ENCODE measurements at regions not wholly inside any gene's neighbourhood (a gene's known extent, or its start where the extent isn't known, plus 50 kb on each side); places are given as distances from the start of the nearest gene placed in this dataset.
A peak's percentile ranks its signal among the peaks of the same experiment; 100 is the strongest.

GRCh38 chr10:28798964-28799363, 121.6 kb downstream of the BAMBI start:
- Histone ChIP-seq H3K27ac (ENCODE audit: low read length) (no peak overlapping the region), H3K4me3 (ENCODE audit: low read length in 2 of 2) (no peak overlapping the region), H3K36me3 (ENCODE audit: control insufficient read depth in 2 of 2, insufficient read depth in 2 of 2, low read length in 2 of 2) (no peaks in the 10 kb centered on the region), H3K4me1 (ENCODE audit: control insufficient read depth, insufficient read depth, low read length) (peaks cover 3% of the 10 kb centered on the region), H3K9me3 (ENCODE audit: control insufficient read depth in 2 of 2, low read length in 2 of 2) (no peaks in the 10 kb centered on the region), H3K27me3 (ENCODE audit: control insufficient read depth in 1 of 2, insufficient read depth in 2 of 2, low read length in 2 of 2) (no peaks in the 10 kb centered on the region), H3K9ac (ENCODE audit: low read length in 2 of 2) (no peak overlapping the region)

- Histone ChIP-seq H3K27me3 (ENCODE audit: control insufficient read depth in 1 of 2, insufficient read depth in 2 of 2, low read length in 2 of 2) (no peaks in the 10 kb centered on the region), H3K36me3 (ENCODE audit: control insufficient read depth in 2 of 2, insufficient read depth in 2 of 2, low read length in 2 of 2) (no peaks in the 10 kb centered on the region), H3K9me3 (ENCODE audit: control insufficient read depth in 2 of 2, low read length in 2 of 2) (no peaks in the 10 kb centered on the region), H3K9ac (ENCODE audit: low read length in 2 of 2) (no peak overlapping the region), H3K4me1 (ENCODE audit: control insufficient read depth, insufficient read depth, low read length) (peaks cover 3% of the 10 kb centered on the region), H3K27ac (ENCODE audit: low read length) (no peak overlapping the region), H3K4me3 (ENCODE audit: low read length in 2 of 2) (no peak overlapping the region)
Observed at GRCh38 chr10:28800144-28800543, 122.8 kb downstream of the BAMBI start.

- Histone ChIP-seq H3K9me3 (ENCODE audit: control insufficient read depth in 2 of 2, low read length in 2 of 2) (no peaks in the 10 kb centered on the region), H3K4me1 (ENCODE audit: control insufficient read depth, insufficient read depth, low read length) (peaks cover 7% of the 10 kb centered on the region), H3K4me3 (ENCODE audit: low read length in 2 of 2) (no peak overlapping the region), H3K36me3 (ENCODE audit: control insufficient read depth in 2 of 2, insufficient read depth in 2 of 2, low read length in 2 of 2) (no peaks in the 10 kb centered on the region), H3K27ac (ENCODE audit: low read length) (no peak overlapping the region), H3K27me3 (ENCODE audit: control insufficient read depth in 1 of 2, insufficient read depth in 2 of 2, low read length in 2 of 2) (no peaks in the 10 kb centered on the region), H3K9ac (ENCODE audit: low read length in 2 of 2) (no peak overlapping the region)
Observed at GRCh38 chr10:28801247-28801646, 123.9 kb downstream of the BAMBI start.

GRCh38 chr10:28801869-28802268, 124.5 kb downstream of the BAMBI start:
- Histone ChIP-seq H3K27ac (ENCODE audit: low read length) (no peak overlapping the region), H3K9me3 (ENCODE audit: control insufficient read depth in 2 of 2, low read length in 2 of 2) (no peaks in the 10 kb centered on the region), H3K27me3 (ENCODE audit: control insufficient read depth in 1 of 2, insufficient read depth in 2 of 2, low read length in 2 of 2) (no peaks in the 10 kb centered on the region), H3K36me3 (ENCODE audit: control insufficient read depth in 2 of 2, insufficient read depth in 2 of 2, low read length in 2 of 2) (no peaks in the 10 kb centered on the region), H3K9ac (ENCODE audit: low read length in 2 of 2) (no peak overlapping the region), H3K4me3 (ENCODE audit: low read length in 2 of 2) (no peak overlapping the region), H3K4me1 (ENCODE audit: control insufficient read depth, insufficient read depth, low read length) (peaks cover 11% of the 10 kb centered on the region)

- Histone ChIP-seq H3K9ac (ENCODE audit: low read length in 2 of 2) (no peak overlapping the region), H3K4me3 (ENCODE audit: low read length in 2 of 2) (no peak overlapping the region), H3K4me1 (ENCODE audit: control insufficient read depth, insufficient read depth, low read length) (peaks cover 15% of the 10 kb centered on the region), H3K36me3 (ENCODE audit: control insufficient read depth in 2 of 2, insufficient read depth in 2 of 2, low read length in 2 of 2) (no peaks in the 10 kb centered on the region), H3K27me3 (ENCODE audit: control insufficient read depth in 1 of 2, insufficient read depth in 2 of 2, low read length in 2 of 2) (no peaks in the 10 kb centered on the region), H3K27ac (ENCODE audit: low read length) (no peak overlapping the region), H3K9me3 (ENCODE audit: control insufficient read depth in 2 of 2, low read length in 2 of 2) (no peaks in the 10 kb centered on the region)
Observed at GRCh38 chr10:28805390-28805789, 128.1 kb downstream of the BAMBI start.

DNA sequence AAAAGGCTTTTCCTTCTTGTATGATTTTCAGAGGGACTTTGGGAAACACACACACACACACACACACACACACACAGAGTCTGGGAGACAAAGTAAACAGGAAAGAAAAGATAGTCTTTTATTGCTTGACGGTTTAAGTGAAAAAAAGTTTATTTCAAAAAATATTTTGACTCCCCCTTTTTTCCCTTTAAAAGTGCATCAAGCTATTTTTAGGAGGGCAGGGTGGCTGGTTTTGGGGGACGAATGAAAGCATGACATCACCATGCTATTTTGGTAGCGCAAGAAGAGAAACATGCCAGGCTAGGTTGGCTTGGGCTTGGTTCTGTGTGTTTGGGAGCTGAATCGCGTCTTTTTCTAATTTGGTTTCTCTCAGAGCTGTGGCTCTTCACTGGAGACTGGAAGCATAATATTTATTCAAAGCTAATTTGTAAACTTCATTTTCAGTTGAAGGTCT, 129.2 kb downstream of the BAMBI start:
- Histone ChIP-seq H3K27me3 (ENCODE audit: control insufficient read depth in 1 of 2, insufficient read depth in 2 of 2, low read length in 2 of 2) (no peaks in the 10 kb centered on the region), H3K9ac (ENCODE audit: low read length in 2 of 2) (peak overlapping the region in 1 of 2 donors; percentile 6), H3K4me3 (ENCODE audit: low read length in 2 of 2) (peak overlapping the region in 1 of 2 donors; percentile 40)

DNA sequence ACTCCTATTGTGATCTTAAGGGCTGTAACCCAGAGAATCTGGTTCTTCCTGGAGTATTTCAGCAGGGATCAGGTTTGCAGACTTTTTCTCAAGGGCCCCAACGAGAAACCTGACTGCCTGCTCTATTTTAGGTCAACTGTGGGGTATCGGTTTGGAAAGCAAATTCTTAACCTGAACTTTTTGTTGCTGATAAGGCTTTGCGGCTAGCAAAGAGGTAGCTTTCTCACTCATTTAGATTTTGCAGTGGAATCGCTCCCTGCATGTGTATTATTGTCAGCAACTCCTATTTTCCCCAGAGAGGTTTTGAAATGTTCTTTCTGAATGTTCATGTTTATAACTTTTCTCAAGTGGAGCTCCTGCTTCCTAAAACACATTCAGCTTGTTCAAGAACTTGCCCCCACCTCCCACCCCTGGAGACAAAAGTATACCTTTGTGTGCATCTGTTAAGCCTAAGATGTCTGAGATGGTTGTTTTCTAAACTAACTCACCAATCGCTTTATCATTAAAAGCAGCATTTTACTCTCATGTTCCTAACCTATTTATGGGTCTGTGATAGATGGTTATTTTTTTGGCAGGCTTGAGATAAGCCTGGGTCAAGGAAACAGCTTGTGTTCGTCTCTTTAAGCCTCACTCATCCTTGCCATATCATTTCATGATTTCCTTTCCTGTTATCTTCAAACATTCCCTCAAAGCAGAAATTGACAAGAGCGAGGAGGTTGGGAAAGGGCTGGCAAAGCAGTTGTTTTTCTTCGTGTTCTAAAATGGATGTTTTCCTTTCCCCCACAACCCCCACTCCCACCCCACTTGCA, 129.8 kb downstream of the BAMBI start:
- no peaks in the 10 kb centered on the region for H3K36me3 ChIP-seq (ENCODE audit: control insufficient read depth in 2 of 2, insufficient read depth in 2 of 2, low read length in 2 of 2)
- H3K4me1 ChIP-seq (ENCODE audit: control insufficient read depth, insufficient read depth, low read length) = peaks cover 15% of the 10 kb centered on the region
- H3K9ac ChIP-seq (ENCODE audit: low read length in 2 of 2) = no peak overlapping the region
- H3K9me3 ChIP-seq (ENCODE audit: control insufficient read depth in 2 of 2, low read length in 2 of 2) = no peaks in the 10 kb centered on the region
- H3K27ac ChIP-seq (ENCODE audit: low read length) = peak overlapping the region; percentile 46
- no peaks in the 10 kb centered on the region for H3K27me3 ChIP-seq (ENCODE audit: control insufficient read depth in 1 of 2, insufficient read depth in 2 of 2, low read length in 2 of 2)
- H3K4me3 ChIP-seq (ENCODE audit: low read length in 2 of 2) = peak overlapping the region; percentile 40 to 42

More for the DNA sequence above, 129.2 kb downstream of the BAMBI start:
- Histone ChIP-seq H3K9me3 (ENCODE audit: control insufficient read depth in 2 of 2, low read length in 2 of 2) (no peaks in the 10 kb centered on the region), H3K36me3 (ENCODE audit: control insufficient read depth in 2 of 2, insufficient read depth in 2 of 2, low read length in 2 of 2) (no peaks in the 10 kb centered on the region), H3K4me1 (ENCODE audit: control insufficient read depth, insufficient read depth, low read length) (peaks cover 15% of the 10 kb centered on the region), H3K27ac (ENCODE audit: low read length) (peak overlapping the region; percentile 46)

DNA sequence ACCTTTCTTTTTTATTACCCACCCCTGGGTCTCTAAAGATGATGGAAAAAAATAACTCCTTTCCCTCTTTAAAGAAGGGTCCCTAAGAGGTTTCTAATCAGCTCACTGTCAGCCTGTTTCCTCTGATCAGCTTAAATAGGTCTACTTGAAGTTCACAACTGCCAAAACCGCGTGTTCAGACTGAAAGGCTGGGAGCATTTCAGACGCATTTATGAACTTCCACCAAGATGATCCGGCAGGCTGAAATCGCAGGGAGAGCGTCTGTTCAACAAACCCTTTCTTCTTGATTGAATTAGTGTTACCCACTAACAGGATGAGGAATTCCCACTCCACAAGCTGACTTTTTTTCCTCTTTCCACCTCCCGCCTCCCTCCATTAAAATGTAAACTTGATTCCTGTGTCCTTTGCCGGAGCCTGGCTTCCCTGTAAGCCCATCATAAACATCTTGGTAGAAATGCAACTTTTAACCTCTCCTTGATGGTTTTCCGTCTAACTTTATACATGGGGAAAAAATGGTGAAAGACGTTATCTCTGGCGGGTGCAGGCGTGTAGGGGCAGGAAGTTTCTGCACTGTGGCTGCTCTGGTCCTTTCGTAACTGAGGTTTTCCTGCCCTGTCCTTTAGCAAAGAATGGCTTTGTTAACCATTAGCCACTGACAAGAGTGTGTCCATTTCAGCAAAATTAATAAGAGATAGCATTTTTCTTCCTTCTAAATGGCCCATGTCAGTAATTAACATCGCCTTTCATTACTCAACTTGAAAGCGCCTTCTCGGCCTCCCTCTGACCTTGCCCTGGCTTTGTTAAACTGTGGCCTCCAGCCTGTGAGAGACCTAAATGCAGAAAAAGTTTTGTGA, 130.7 kb downstream of the BAMBI start:
- H3K9ac ChIP-seq (ENCODE audit: low read length in 2 of 2) = no peak overlapping the region
- no peaks in the 10 kb centered on the region for H3K36me3 ChIP-seq (ENCODE audit: control insufficient read depth in 2 of 2, insufficient read depth in 2 of 2, low read length in 2 of 2)
- no peaks in the 10 kb centered on the region for H3K9me3 ChIP-seq (ENCODE audit: control insufficient read depth in 2 of 2, low read length in 2 of 2)
- no peaks in the 10 kb centered on the region for H3K27me3 ChIP-seq (ENCODE audit: control insufficient read depth in 1 of 2, insufficient read depth in 2 of 2, low read length in 2 of 2)
- peak overlapping the region; percentile 40 for H3K4me3 ChIP-seq (ENCODE audit: low read length in 2 of 2)
- peak overlapping the region; percentile 46 for H3K27ac ChIP-seq (ENCODE audit: low read length)
- peaks cover 15% of the 10 kb centered on the region for H3K4me1 ChIP-seq (ENCODE audit: control insufficient read depth, insufficient read depth, low read length)

DNA sequence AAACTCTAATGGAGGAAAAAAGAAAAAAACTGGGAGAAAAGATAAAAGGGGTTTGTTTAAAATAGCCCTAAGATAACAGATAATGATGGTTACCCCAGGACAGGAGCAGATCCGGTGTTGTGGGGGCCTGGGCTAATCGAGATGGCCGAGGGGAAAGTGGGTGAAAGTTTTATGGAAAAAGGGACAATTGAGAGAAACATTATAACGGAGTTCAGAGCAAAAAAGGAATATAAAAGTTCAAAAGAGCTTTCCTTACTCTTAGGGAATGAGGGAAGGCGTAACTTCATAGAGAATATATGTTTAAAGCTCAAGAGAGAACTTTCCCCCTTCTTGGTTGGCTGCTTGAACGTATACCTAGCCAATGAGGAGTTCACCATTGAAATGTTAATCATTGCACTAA, 131.4 kb downstream of the BAMBI start:
- no peaks in the 10 kb centered on the region for H3K36me3 ChIP-seq (ENCODE audit: control insufficient read depth in 2 of 2, insufficient read depth in 2 of 2, low read length in 2 of 2)
- H3K9ac ChIP-seq (ENCODE audit: low read length in 2 of 2) = no peak overlapping the region
- no peak overlapping the region for H3K27ac ChIP-seq (ENCODE audit: low read length)
- no peaks in the 10 kb centered on the region for H3K9me3 ChIP-seq (ENCODE audit: control insufficient read depth in 2 of 2, low read length in 2 of 2)
- H3K27me3 ChIP-seq (ENCODE audit: control insufficient read depth in 1 of 2, insufficient read depth in 2 of 2, low read length in 2 of 2) = no peaks in the 10 kb centered on the region
- H3K4me1 ChIP-seq (ENCODE audit: control insufficient read depth, insufficient read depth, low read length) = peaks cover 15% of the 10 kb centered on the region
- no peak overlapping the region for H3K4me3 ChIP-seq (ENCODE audit: low read length in 2 of 2)

- Histone ChIP-seq H3K27me3 (ENCODE audit: control insufficient read depth in 1 of 2, insufficient read depth in 2 of 2, low read length in 2 of 2) (no peaks in the 10 kb centered on the region), H3K9ac (ENCODE audit: low read length in 2 of 2) (no peak overlapping the region), H3K4me3 (ENCODE audit: low read length in 2 of 2) (no peak overlapping the region), H3K36me3 (ENCODE audit: control insufficient read depth in 2 of 2, insufficient read depth in 2 of 2, low read length in 2 of 2) (no peaks in the 10 kb centered on the region), H3K9me3 (ENCODE audit: control insufficient read depth in 2 of 2, low read length in 2 of 2) (no peaks in the 10 kb centered on the region), H3K27ac (ENCODE audit: low read length) (no peak overlapping the region), H3K4me1 (ENCODE audit: control insufficient read depth, insufficient read depth, low read length) (peaks cover 15% of the 10 kb centered on the region)
Observed at GRCh38 chr10:28810057-28810870, 132.9 kb downstream of the BAMBI start.
